ENCODE measurements at regions not wholly inside any gene's neighbourhood (a gene's known extent, or its start where the extent isn't known, plus 50 kb on each side); places are given as distances from the start of the nearest gene placed in this dataset.

- TF ChIP-seq, protein P1, sequence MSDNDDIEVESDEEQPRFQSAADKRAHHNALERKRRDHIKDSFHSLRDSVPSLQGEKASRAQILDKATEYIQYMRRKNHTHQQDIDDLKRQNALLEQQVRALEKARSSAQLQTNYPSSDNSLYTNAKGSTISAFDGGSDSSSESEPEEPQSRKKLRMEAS (IDR thresholded peaks at IDR 0.05; ENCODE audit: insufficient read depth, insufficient read length) = no peak
- TF ChIP-seq POLR2A (IDR thresholded peaks at IDR 0.05; ENCODE audit: low read depth, low read length) (no peak), POLR2AphosphoS5 (IDR thresholded peaks at IDR 0.05; ENCODE audit: insufficient read depth, low read depth, low read length) (no peak), EZH2 (IDR thresholded peaks at IDR 0.05; ENCODE audit: borderline replicate concordance, low read depth, low read length, severe bottlenecking) (no peak), MYC (IDR thresholded peaks at IDR 0.05; ENCODE audit: low read depth, low read length) (no peak), GATA2 (IDR thresholded peaks at IDR 0.05; ENCODE audit: insufficient read depth, insufficient read length, low read depth, low read length) (no peak), JUN (IDR thresholded peaks at IDR 0.05; ENCODE audit: borderline replicate concordance, insufficient read depth, insufficient read length, low read depth) (no peak), FOS (IDR thresholded peaks at IDR 0.05; ENCODE audit: borderline replicate concordance, insufficient read depth, low read length) (no peak)
- TF ChIP-seq, protein P2, sequence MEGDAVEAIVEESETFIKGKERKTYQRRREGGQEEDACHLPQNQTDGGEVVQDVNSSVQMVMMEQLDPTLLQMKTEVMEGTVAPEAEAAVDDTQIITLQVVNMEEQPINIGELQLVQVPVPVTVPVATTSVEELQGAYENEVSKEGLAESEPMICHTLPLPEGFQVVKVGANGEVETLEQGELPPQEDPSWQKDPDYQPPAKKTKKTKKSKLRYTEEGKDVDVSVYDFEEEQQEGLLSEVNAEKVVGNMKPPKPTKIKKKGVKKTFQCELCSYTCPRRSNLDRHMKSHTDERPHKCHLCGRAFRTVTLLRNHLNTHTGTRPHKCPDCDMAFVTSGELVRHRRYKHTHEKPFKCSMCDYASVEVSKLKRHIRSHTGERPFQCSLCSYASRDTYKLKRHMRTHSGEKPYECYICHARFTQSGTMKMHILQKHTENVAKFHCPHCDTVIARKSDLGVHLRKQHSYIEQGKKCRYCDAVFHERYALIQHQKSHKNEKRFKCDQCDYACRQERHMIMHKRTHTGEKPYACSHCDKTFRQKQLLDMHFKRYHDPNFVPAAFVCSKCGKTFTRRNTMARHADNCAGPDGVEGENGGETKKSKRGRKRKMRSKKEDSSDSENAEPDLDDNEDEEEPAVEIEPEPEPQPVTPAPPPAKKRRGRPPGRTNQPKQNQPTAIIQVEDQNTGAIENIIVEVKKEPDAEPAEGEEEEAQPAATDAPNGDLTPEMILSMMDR (IDR thresholded peaks at IDR 0.05; ENCODE audit: extremely low read depth in 1 of 2, insufficient read depth in 1 of 2, low read depth in 1 of 2, low read length in 2 of 2) = no peak
- DNase-seq (ENCODE audit: low read depth, low spot score) = no peak
- Histone ChIP-seq H3K27me3 (ENCODE audit: control insufficient read depth in 2 of 2, insufficient read depth in 2 of 2, low read length in 2 of 2) (no peaks in the 10 kb centered on the region), H4K20me1 (replicated peaks; ENCODE audit: control insufficient read depth, extremely low read depth, insufficient read depth, low read length) (no peaks in the 10 kb centered on the region), H2AFZ (ENCODE audit: low read depth, low read length) (no peak overlapping the region), H3K9me3 (replicated peaks; ENCODE audit: control insufficient read depth, insufficient read depth, low read length) (no peaks in the 10 kb centered on the region), H3K4me1 (ENCODE audit: control insufficient read depth, extremely low read depth, insufficient read depth, low read length) (peaks cover 5% of the 10 kb centered on the region), H3K36me3 (ENCODE audit: control insufficient read depth in 2 of 2, extremely low read depth in 1 of 2, insufficient read depth in 2 of 2, low read length in 2 of 2) (no peaks in the 10 kb centered on the region), H3K27ac (ENCODE audit: insufficient read depth, low read depth, low read length) (no peak overlapping the region), H3K79me2 (ENCODE audit: control insufficient read depth, insufficient read depth, low read length) (no peaks in the 10 kb centered on the region), H3K4me3 (replicated peaks in 1 of 3; ENCODE audit: insufficient read depth in 1 of 3, low read depth in 1 of 3, low read length in 3 of 3) (no peak overlapping the region), H3K9ac (replicated peaks; ENCODE audit: extremely low read depth, insufficient read depth, low read length) (no peak overlapping the region), H3K9me1 (replicated peaks; ENCODE audit: control insufficient read depth, extremely low read depth, insufficient read depth, low read length) (no peaks in the 10 kb centered on the region), H3K4me2 (ENCODE audit: insufficient read depth, low read length) (no peak overlapping the region)
- no peak for FAIRE-seq
- dilution Hi-C loops (cut with MboI; ENCODE audit: extremely low pct_ligation_motif_present, low sequenced_read_pairs) (no loop called here), intact Hi-C loops (cut with micrococcal nuclease) (no loop called here)
- ChIA-PET CTCF (interaction anchor here (1.0 to 3.0 kb wide), 4 partner anchors 10 to 525 kb away, joined by 3 to 13 read pairs (median 4); no protein-coding TSS in a partner anchor), POLR2A (no interaction called here)
- no TSS peak for BruUV-seq (replicated peaks)
These were observed 87.4 kb upstream of the SLC38A2 start for GRCh38 chr12:46459861-46460545.

Data from endothelial cell of umbilical vein (primary cell).